Transverse colon (tissue), 4 donors: ENCODE measurements at regions not wholly inside any gene's neighbourhood (a gene's known extent, or its start where the extent isn't known, plus 50 kb on each side); places are given as distances from the start of the nearest gene placed in this dataset.
"Not testable (repeated sequence)": the region's sequence is repeated elsewhere in the genome, so short reads cannot be mapped to it uniquely, and the experiment has no call there.

Experiments used
- DNase-seq: peaks from one replicate; pipeline ENCODE4 v3.0.0-alpha.2; 2019
- H3K27ac ChIP-seq, 4 donors: fragments of 200-600 bp; sonication (generic); 2 replicates each; pipeline ENCODE4 v1.5.1; 2016 to 2018; ENCODE audit warnings: inconsistent platforms in 4 of 4
- H3K27me3 ChIP-seq: fragments of 200-600 bp; sonication (generic); 2 replicates; pipeline ENCODE4 v1.5.1; 2017; ENCODE audit warnings: inconsistent platforms
- H3K36me3 ChIP-seq, 4 donors: fragments of 200-600 bp; sonication (generic); 2 replicates each; pipeline ENCODE4 v1.5.1; 2017 to 2019; ENCODE audit warnings: inconsistent platforms in 4 of 4
- H3K4me1 ChIP-seq, 4 donors: fragments of 200-600 bp; sonication (generic); 2 replicates each; pipeline ENCODE4 v1.5.1; 2017 to 2020; ENCODE audit warnings: inconsistent platforms in 4 of 4
- H3K4me3 ChIP-seq, 4 donors: fragments of 200-600 bp; sonication (generic); 1 replicate in 1 of 4; 2 replicates in 3 of 4; pipeline versions ENCODE4 v1.5.1 to v1.6.1; 2017 to 2019; ENCODE audit warnings: inconsistent platforms in 4 of 4
- H3K9me3 ChIP-seq, 2 donors: fragments of 200-600 bp; sonication (generic); 2 replicates each; pipeline ENCODE4 v1.5.1; 2017 to 2019; ENCODE audit warnings: inconsistent platforms in 2 of 2
- EP300 ChIP-seq: sonication (generic); formaldehyde crosslinking; IDR thresholded peaks from one replicate; pipeline ENCODE4 v1.6.1; 2017; ENCODE audit warnings: antibody characterized with exemption, low read depth
- POLR2A ChIP-seq: fragments of 450-650 bp; IDR thresholded peaks from one replicate; pipeline ENCODE4 v1.6.1; 2016; ENCODE audit warnings: antibody characterized with exemption, mild to moderate bottlenecking, moderate library complexity
- POLR2AphosphoS5 ChIP-seq, 3 donors: sonication (generic); formaldehyde crosslinking; IDR thresholded peaks; one replicate each; pipeline ENCODE4 v1.6.1; 2016; ENCODE audit warnings: antibody characterized with exemption in 3 of 3
- WGBS, 2 donors: methylation state at CpG; one replicate each; pipeline ENCODE4 v1.1.5; 2018; ENCODE audit warnings: low coverage in 1 of 2; 5-methylcytosine and 5-hydroxymethylcytosine counted together
- in situ Hi-C, 4 donors: fragments of 200-750 bp; cut with MboI; loops; one replicate each; pipeline versions ENCODE4 v1.15.0 to v1.15.1; 2017; ENCODE audit warnings: low sequenced_read_pairs in 3 of 4, low pct_ligation_motif_present in 1 of 4, low pct_unique_long_range_greater_than_20kb in 1 of 4
- intact Hi-C: fragments of 100-400 bp; cut with DNase I; formaldehyde crosslinking; loops from one replicate; pipeline ENCODE4 v1.15.1; 2023; ENCODE audit warnings: low total_unique reads
- TF ChIP-seq, protein P1 (sequence below), 5 experiments: fragments of 200-600 bp in 3 of 5; fragments of 450-650 bp in 2 of 5; sonication (generic) in 3 of 5; IDR thresholded peaks; 1 replicate in 2 of 5; 2 replicates in 3 of 5; pipeline ENCODE4 v1.5.1; 2016 to 2017; ENCODE audit warnings: antibody characterized with exemption in 5 of 5, inconsistent platforms in 3 of 5, mild to moderate bottlenecking in 2 of 5, moderate library complexity in 1 of 5

DNA sequence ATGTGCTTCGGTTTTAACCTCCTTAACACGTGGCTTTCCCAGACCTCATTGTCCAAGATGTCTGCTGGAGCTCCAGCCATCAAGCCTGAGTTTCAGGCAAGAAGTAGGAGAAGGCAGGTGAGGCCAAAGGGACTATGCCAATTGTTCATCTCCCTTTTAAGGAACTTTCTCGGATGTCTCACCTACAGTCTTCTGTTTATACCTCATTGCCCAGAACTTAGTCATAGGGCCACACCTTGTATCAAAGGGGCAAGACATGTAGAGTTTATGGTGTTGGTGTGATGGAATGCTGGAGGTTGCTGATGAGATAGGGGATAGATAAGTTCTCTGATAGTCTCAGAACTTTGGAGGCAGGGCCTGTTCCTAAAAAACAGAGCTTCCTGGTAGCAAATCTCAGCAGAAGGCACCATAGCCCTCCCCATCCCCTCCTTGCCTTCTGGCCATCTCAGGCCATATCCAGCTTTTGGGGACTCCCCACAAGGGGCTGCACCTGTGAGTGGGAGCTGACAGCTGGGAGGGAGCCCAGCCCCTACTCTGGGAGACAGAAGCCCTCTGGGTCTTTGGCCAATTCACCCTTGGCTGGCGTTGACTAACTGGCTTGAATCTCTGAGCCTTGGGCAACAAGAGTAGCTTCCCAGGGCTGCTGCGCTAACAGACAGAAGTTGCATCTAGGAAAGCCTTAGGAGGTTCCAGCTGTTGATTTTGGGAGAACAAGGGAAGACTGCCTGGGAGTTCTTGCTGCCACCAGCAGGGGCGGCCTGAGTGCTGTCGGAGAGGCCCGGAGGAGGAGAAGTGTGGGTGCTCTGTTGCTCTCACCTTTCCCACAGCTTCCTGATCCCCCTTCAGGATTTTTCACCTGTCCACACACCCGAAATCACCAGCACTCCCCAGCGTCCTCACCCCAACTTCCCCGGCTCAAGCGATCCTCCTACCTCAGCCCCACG lies 149.8 kb upstream of the THY1 start:
- WGBS, 2 donors: 86 to 93% methylated on average over 7 to 13 of the region's 13 CpGs
- in situ Hi-C loops (no loop called here), intact Hi-C loops (no loop called here)
- H3K4me3 ChIP-seq: no peak overlapping the region
- H3K4me1 ChIP-seq: peaks cover 0 to 8% (median 2%) of the 10 kb centered on the region in 4 donors
- no peaks in the 10 kb centered on the region for H3K36me3 ChIP-seq
- H3K27ac ChIP-seq: no peak overlapping the region
- H3K9me3 ChIP-seq: no peaks in the 10 kb centered on the region
- no peak for DNase-seq
- TF ChIP-seq POLR2A (no peak), EP300 (no peak), POLR2AphosphoS5 (IDR thresholded peaks at IDR 0.05) (no peak)
- TF ChIP-seq, protein P1, sequence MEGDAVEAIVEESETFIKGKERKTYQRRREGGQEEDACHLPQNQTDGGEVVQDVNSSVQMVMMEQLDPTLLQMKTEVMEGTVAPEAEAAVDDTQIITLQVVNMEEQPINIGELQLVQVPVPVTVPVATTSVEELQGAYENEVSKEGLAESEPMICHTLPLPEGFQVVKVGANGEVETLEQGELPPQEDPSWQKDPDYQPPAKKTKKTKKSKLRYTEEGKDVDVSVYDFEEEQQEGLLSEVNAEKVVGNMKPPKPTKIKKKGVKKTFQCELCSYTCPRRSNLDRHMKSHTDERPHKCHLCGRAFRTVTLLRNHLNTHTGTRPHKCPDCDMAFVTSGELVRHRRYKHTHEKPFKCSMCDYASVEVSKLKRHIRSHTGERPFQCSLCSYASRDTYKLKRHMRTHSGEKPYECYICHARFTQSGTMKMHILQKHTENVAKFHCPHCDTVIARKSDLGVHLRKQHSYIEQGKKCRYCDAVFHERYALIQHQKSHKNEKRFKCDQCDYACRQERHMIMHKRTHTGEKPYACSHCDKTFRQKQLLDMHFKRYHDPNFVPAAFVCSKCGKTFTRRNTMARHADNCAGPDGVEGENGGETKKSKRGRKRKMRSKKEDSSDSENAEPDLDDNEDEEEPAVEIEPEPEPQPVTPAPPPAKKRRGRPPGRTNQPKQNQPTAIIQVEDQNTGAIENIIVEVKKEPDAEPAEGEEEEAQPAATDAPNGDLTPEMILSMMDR (IDR thresholded peaks at IDR 0.05): no peak
- no peaks in the 10 kb centered on the region for H3K27me3 ChIP-seq

DNA sequence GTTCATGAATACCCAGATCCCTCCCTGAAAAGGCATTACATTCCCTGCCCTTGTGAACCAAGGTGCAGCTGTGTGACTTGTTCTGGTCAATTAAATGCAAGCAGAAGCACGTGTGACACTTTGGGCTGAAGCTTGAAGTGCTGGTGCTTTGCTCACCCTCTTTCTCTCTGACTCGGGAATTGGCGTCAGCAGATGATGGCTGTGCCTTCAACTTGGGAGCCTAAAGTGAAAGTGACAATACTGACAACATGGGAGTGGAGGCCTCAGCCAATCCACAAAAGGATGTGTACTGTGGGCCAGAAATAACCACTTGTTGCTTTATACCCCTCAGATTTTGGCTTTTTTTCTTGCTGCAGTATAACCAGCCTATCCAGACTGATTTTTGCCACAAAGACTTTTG lies 148.3 kb upstream of the THY1 start:
- DNase-seq: no peak
- no peak overlapping the region for H3K4me3 ChIP-seq
- 46 to 47% methylated on average over 2 to 3 of the region's 3 CpGs for WGBS, 2 donors
- no peaks in the 10 kb centered on the region for H3K27me3 ChIP-seq
- TF ChIP-seq POLR2A: no peak
- TF ChIP-seq, protein P1 (IDR thresholded peaks at IDR 0.05): no peak
- no peak for TF ChIP-seq POLR2AphosphoS5 (IDR thresholded peaks at IDR 0.05)
- intact Hi-C loops: no loop called here
- H3K9me3 ChIP-seq: no peaks in the 10 kb centered on the region
- in situ Hi-C loops: no loop called here
- H3K27ac ChIP-seq: no peak overlapping the region
- H3K36me3 ChIP-seq: no peaks in the 10 kb centered on the region
- H3K4me1 ChIP-seq: peaks cover 0 to 9% (median 3%) of the 10 kb centered on the region in 4 donors

DNA sequence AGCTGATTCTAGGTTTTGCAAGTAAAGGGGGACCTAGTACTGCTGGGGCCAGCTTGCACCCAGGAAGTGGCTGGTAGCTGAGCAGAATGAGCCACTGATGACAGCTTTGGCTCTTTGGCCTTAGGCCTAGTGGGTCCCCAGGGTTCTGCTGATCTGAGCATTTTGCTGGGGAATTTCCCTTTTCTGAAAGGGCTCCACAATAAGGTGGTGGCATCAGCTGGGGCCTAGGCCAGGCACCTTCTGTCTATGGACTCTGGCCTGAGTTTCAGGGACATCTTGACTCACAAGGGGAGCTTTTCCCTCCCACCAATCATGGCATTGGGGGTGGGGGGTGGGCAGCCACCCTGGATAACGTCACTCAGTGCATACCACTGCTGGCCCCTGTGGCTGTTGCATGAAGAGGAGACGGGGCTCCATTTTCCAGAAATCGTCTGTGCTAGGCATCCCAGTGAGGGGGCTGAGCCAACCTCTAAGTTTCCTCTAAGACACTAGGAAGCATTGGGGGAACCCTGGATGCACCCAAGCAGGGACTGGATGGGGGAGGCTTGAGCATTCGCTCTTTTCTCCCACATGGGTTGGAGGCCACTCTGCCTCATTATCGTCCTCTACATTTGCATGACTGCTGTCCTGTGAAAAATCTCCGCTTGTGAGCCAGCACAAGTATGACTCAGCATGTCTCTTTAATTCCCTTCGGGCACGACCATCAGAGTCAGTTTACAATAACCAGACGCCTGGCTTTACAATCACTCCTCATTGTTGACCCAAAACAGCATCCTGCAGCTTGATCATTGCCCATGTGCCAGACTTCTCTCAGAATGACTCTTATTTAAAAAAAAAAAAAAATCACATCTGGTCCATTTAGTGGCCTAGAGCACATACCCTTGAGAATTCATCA lies 145.0 kb upstream of the THY1 start:
- in situ Hi-C loops: no loop called here
- Histone ChIP-seq H3K9me3 (no peaks in the 10 kb centered on the region), H3K27ac (peak overlapping the region in 1 of 4 donors; percentile 12), H3K36me3 (no peaks in the 10 kb centered on the region), H3K27me3 (no peaks in the 10 kb centered on the region), H3K4me3 (no peak overlapping the region), H3K4me1 (peaks cover 0 to 9% (median 3%) of the 10 kb centered on the region in 4 donors)
- no peak for DNase-seq
- intact Hi-C loops: no loop called here
- TF ChIP-seq POLR2A: no peak
- TF ChIP-seq EP300: no peak
- TF ChIP-seq, protein P1 (IDR thresholded peaks at IDR 0.05): no peak
- peak; percentile 37 to 60 (median 53) for TF ChIP-seq POLR2AphosphoS5 (IDR thresholded peaks at IDR 0.05)
- WGBS, 2 donors: 32 to 55% methylated on average over 3 to 9 of the region's 9 CpGs

GRCh38 chr11:119566319-119566718 lies 143.3 kb upstream of the THY1 start:
- in situ Hi-C loops: no loop called here
- H3K27ac ChIP-seq: no peak overlapping the region

DNA sequence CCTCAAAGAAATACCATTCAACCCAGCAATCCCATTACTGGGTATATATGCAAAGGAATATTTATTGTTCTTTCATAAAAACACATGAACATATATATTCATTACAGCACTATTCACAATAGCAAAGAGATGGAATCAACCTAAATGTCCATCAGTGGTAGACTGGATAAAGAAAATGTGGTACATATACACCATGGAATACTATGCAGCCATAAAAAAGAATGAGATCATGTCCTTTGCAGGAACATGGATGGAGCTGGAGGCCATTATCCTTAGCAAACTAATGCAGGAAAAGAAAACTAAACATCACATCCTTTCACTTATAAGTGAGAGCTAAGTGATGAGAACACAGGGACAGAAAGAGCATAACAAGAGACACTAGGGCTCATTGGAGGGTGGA lies 142.7 kb upstream of the THY1 start:
- H3K27ac ChIP-seq, H3K4me1 ChIP-seq, H3K4me3 ChIP-seq, DNase-seq, intact Hi-C loops, H3K36me3 ChIP-seq, in situ Hi-C loops, H3K9me3 ChIP-seq, H3K27me3 ChIP-seq: not testable (repeated sequence)

More at GRCh38 chr11:119566319-119566718, 143.3 kb upstream of the THY1 start:
- intact Hi-C loops: no loop called here
- Histone ChIP-seq H3K4me3 (no peak overlapping the region), H3K9me3 (no peaks in the 10 kb centered on the region), H3K36me3 (no peaks in the 10 kb centered on the region), H3K4me1 (peaks cover 0 to 9% (median 3%) of the 10 kb centered on the region in 4 donors), H3K27me3 (no peaks in the 10 kb centered on the region)
- TF ChIP-seq, protein P1 (IDR thresholded peaks at IDR 0.05): no peak
- WGBS, 2 donors: 44 to 84% methylated on average over 1 to 2 of the region's 2 CpGs
- no peak for DNase-seq
